Loucy (cell line): ENCODE measurements at regions not wholly inside any gene's neighbourhood (a gene's known extent, or its start where the extent isn't known, plus 50 kb on each side); places are given as distances from the start of the nearest gene placed in this dataset.

ENCODE experiments used
- EZH2phosphoT487 ChIP-seq: fragments of 200-600 bp; IDR thresholded peaks from 2 replicates; pipeline ENCODE4 v1.6.1; 2018; ENCODE audit warnings: antibody characterized with exemption, mild to moderate bottlenecking, moderate library complexity, borderline replicate concordance
- TF ChIP-seq, protein P1 (sequence below): fragments of 200-600 bp; sonication (generic); conservative IDR thresholded peaks from 2 replicates; pipeline ENCODE4 v1.5.1; 2014; ENCODE audit warnings: mild to moderate bottlenecking, antibody characterized with exemption, low read length

- no peak for TF ChIP-seq EZH2phosphoT487
- TF ChIP-seq, protein P1, sequence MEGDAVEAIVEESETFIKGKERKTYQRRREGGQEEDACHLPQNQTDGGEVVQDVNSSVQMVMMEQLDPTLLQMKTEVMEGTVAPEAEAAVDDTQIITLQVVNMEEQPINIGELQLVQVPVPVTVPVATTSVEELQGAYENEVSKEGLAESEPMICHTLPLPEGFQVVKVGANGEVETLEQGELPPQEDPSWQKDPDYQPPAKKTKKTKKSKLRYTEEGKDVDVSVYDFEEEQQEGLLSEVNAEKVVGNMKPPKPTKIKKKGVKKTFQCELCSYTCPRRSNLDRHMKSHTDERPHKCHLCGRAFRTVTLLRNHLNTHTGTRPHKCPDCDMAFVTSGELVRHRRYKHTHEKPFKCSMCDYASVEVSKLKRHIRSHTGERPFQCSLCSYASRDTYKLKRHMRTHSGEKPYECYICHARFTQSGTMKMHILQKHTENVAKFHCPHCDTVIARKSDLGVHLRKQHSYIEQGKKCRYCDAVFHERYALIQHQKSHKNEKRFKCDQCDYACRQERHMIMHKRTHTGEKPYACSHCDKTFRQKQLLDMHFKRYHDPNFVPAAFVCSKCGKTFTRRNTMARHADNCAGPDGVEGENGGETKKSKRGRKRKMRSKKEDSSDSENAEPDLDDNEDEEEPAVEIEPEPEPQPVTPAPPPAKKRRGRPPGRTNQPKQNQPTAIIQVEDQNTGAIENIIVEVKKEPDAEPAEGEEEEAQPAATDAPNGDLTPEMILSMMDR = no peak
Measured at GRCh38 chr12:58487678-58488161, 432.6 kb downstream of the LRIG3 start.
